Vagina (tissue), 2 donors: ENCODE measurements at regions not wholly inside any gene's neighbourhood (a gene's known extent, or its start where the extent isn't known, plus 50 kb on each side); places are given as distances from the start of the nearest gene placed in this dataset.
"Not testable (repeated sequence)": the region's sequence is repeated elsewhere in the genome, so short reads cannot be mapped to it uniquely, and the experiment has no call there.

Experiments
- DNase-seq, 2 donors: peaks; one replicate each; pipeline ENCODE4 v3.0.0-alpha.2; 2017; ENCODE audit errors: extremely low spot score in 2 of 2
- H3K27ac ChIP-seq: fragments of 200-600 bp; sonication (generic); one replicate; pipeline ENCODE4 v1.5.1; 2019
- H3K27me3 ChIP-seq: fragments of 200-600 bp; sonication (generic); one replicate; pipeline ENCODE4 v1.5.1; 2019
- H3K36me3 ChIP-seq, 2 donors: fragments of 200-600 bp; sonication (generic); one replicate each; pipeline ENCODE4 v1.5.1; 2017 to 2019
- H3K4me1 ChIP-seq: fragments of 200-600 bp; sonication (generic); one replicate; pipeline ENCODE4 v1.5.1; 2019
- H3K4me3 ChIP-seq, 2 donors: fragments of 200-600 bp; sonication (generic); 1 replicate in 1 of 2; 2 replicates in 1 of 2; pipeline ENCODE4 v1.5.1; 2016 to 2019
- H3K9me3 ChIP-seq: fragments of 200-600 bp; sonication (generic); one replicate; pipeline ENCODE4 v1.5.1; 2019
- POLR2A ChIP-seq, 2 donors: fragments of 450-650 bp; IDR thresholded peaks; one replicate each; pipeline ENCODE4 v1.6.1; 2017; ENCODE audit warnings: antibody characterized with exemption in 2 of 2, mild to moderate bottlenecking in 2 of 2, moderate library complexity in 2 of 2
- POLR2AphosphoS5 ChIP-seq, 2 donors: sonication (generic); formaldehyde crosslinking; IDR thresholded peaks; one replicate each; pipeline ENCODE4 v1.9.0; 2017; ENCODE audit warnings: antibody characterized with exemption in 2 of 2, mild to moderate bottlenecking in 2 of 2, low read depth in 1 of 2; ENCODE audit not compliant: insufficient read depth in 1 of 2
- intact Hi-C: fragments of 100-400 bp; cut with DNase I; formaldehyde crosslinking; loops from one replicate; pipeline ENCODE4 v1.15.1; 2023
- TF ChIP-seq, protein P1 (sequence below), 3 experiments: fragments of 450-650 bp in 2 of 3; fragments of 200-600 bp in 1 of 3; sonication (generic) in 1 of 3; IDR thresholded peaks; one replicate each; pipeline ENCODE4 v1.5.1; 2017 to 2019; ENCODE audit warnings: antibody characterized with exemption in 3 of 3, mild to moderate bottlenecking in 2 of 3, moderate library complexity in 2 of 3

- Histone ChIP-seq H3K4me3 (no peak overlapping the region), H3K27me3 (no peaks in the 10 kb centered on the region), H3K36me3 (no peaks in the 10 kb centered on the region), H3K4me1 (peaks cover 38% of the 10 kb centered on the region), H3K27ac (peak overlapping the region; percentile 87), H3K9me3 (no peaks in the 10 kb centered on the region)
- no peak for TF ChIP-seq POLR2AphosphoS5 (IDR thresholded peaks at IDR 0.05; ENCODE audit: insufficient read depth in 1 of 2, low read depth in 1 of 2)
- TF ChIP-seq, protein P1, sequence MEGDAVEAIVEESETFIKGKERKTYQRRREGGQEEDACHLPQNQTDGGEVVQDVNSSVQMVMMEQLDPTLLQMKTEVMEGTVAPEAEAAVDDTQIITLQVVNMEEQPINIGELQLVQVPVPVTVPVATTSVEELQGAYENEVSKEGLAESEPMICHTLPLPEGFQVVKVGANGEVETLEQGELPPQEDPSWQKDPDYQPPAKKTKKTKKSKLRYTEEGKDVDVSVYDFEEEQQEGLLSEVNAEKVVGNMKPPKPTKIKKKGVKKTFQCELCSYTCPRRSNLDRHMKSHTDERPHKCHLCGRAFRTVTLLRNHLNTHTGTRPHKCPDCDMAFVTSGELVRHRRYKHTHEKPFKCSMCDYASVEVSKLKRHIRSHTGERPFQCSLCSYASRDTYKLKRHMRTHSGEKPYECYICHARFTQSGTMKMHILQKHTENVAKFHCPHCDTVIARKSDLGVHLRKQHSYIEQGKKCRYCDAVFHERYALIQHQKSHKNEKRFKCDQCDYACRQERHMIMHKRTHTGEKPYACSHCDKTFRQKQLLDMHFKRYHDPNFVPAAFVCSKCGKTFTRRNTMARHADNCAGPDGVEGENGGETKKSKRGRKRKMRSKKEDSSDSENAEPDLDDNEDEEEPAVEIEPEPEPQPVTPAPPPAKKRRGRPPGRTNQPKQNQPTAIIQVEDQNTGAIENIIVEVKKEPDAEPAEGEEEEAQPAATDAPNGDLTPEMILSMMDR (IDR thresholded peaks at IDR 0.05) = no peak
- no peak for TF ChIP-seq POLR2A (IDR thresholded peaks at IDR 0.05)
- DNase-seq = no peak
- intact Hi-C loops = loop anchor here (1.0 to 2.0 kb wide), 3 partner anchors 145 to 255 kb away; no protein-coding TSS in a partner anchor
Measured at GRCh38 chr2:42973726-42974125, 181.3 kb upstream of the HAAO start.

- DNase-seq, H3K9me3 ChIP-seq, intact Hi-C loops, H3K36me3 ChIP-seq, H3K4me3 ChIP-seq, H3K27me3 ChIP-seq: not testable (repeated sequence)
- H3K27ac ChIP-seq = peak overlapping the region; percentile 62
- peaks cover 45% of the 10 kb centered on the region for H3K4me1 ChIP-seq
Measured at GRCh38 chr2:42972933-42973516, 180.6 kb upstream of the HAAO start.

GRCh38 chr2:42971947-42972736, 179.8 kb upstream of the HAAO start:
- no peaks in the 10 kb centered on the region for H3K9me3 ChIP-seq
- H3K4me3 ChIP-seq = no peak overlapping the region
- TF ChIP-seq POLR2AphosphoS5 (IDR thresholded peaks at IDR 0.05; ENCODE audit: insufficient read depth in 1 of 2, low read depth in 1 of 2) = peak in 1 of 2 donors; percentile 7
- no peak for TF ChIP-seq POLR2A (IDR thresholded peaks at IDR 0.05)
- no peak for DNase-seq
- peak overlapping the region; percentile 62 for H3K27ac ChIP-seq
- H3K27me3 ChIP-seq = no peaks in the 10 kb centered on the region
- intact Hi-C loops = no loop called here
- no peaks in the 10 kb centered on the region for H3K36me3 ChIP-seq
- peaks cover 54% of the 10 kb centered on the region for H3K4me1 ChIP-seq

- peak overlapping the region; percentile 62 for H3K27ac ChIP-seq
- no peak for DNase-seq
- intact Hi-C loops = no loop called here
- TF ChIP-seq POLR2AphosphoS5 (IDR thresholded peaks at IDR 0.05; ENCODE audit: insufficient read depth in 1 of 2, low read depth in 1 of 2) = no peak
- TF ChIP-seq, protein P1 (IDR thresholded peaks at IDR 0.05) = no peak
- TF ChIP-seq POLR2A (IDR thresholded peaks at IDR 0.05) = no peak
- no peak overlapping the region for H3K4me3 ChIP-seq
- H3K9me3 ChIP-seq = no peaks in the 10 kb centered on the region
- H3K4me1 ChIP-seq = peaks cover 54% of the 10 kb centered on the region
- H3K36me3 ChIP-seq = no peaks in the 10 kb centered on the region
- no peaks in the 10 kb centered on the region for H3K27me3 ChIP-seq
Measured at GRCh38 chr2:42971381-42971780, 179.0 kb upstream of the HAAO start.

- H3K27me3 ChIP-seq = no peaks in the 10 kb centered on the region
- peaks cover 59% of the 10 kb centered on the region for H3K4me1 ChIP-seq
- no peaks in the 10 kb centered on the region for H3K36me3 ChIP-seq
- no peak overlapping the region for H3K4me3 ChIP-seq
- no peak for DNase-seq
- intact Hi-C loops = no loop called here
- TF ChIP-seq, protein P1 (IDR thresholded peaks at IDR 0.05) = no peak
- no peak for TF ChIP-seq POLR2AphosphoS5 (IDR thresholded peaks at IDR 0.05; ENCODE audit: insufficient read depth in 1 of 2, low read depth in 1 of 2)
- TF ChIP-seq POLR2A (IDR thresholded peaks at IDR 0.05) = no peak
- H3K27ac ChIP-seq = peak overlapping the region; percentile 84
- H3K9me3 ChIP-seq = no peaks in the 10 kb centered on the region
Measured at GRCh38 chr2:42970151-42970550, 177.8 kb upstream of the HAAO start.
